Stimulated activated CD8-positive, alpha-beta memory T cell treated with anti-CD3 and anti-CD28 coated beads, Interleukin-12 subunit alpha, Interleukin-12 subunit beta, amount 100 ng/mL, for 24 hours (primary cell): ENCODE measurements at regions not wholly inside any gene's neighbourhood (a gene's known extent, or its start where the extent isn't known, plus 50 kb on each side); places are given as distances from the start of the nearest gene placed in this dataset.

ENCODE experiments used
- DNase-seq: peaks from one replicate; pipeline ENCODE4 v3.0.0-alpha.2; 2020; ENCODE audit errors: extremely low read depth

DNA sequence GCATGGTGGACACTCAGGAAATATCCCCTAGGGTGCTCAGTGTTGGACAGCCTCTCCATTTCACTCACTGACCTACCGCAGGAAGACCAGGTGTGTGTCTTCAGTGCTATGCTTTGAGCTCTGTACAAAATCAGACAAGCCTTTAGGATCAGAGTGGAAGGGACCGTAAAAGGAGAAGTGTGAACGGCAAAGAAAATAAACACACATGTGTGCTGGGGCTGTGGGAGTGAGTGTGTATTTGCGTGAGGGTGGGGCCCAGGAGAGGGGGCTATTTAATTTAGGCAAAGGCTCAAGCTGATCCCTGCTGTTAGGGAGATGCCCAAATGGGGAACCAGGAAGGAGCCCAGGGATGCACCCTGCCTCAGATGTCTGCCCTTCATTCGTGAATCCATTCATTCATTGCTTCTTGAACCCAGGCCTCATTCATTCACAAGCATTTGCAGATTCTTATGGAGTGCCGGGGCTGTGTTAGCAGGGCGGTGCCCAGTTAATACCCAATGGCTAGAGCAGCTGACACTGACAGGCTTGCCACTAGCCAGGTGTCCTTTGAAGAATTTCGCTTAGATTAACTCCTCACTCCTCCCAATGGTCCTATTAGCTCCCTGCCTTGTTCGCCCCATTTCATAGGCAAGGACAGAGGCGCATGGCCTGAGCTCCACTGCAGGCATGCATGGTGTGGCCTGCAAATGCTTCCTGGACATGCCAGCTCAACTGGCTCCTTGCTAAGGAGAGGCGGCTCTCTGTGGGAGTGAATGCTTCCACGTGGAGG is 296.7 kb upstream of the FOXF1 start:
- DNase-seq: no peak

DNA sequence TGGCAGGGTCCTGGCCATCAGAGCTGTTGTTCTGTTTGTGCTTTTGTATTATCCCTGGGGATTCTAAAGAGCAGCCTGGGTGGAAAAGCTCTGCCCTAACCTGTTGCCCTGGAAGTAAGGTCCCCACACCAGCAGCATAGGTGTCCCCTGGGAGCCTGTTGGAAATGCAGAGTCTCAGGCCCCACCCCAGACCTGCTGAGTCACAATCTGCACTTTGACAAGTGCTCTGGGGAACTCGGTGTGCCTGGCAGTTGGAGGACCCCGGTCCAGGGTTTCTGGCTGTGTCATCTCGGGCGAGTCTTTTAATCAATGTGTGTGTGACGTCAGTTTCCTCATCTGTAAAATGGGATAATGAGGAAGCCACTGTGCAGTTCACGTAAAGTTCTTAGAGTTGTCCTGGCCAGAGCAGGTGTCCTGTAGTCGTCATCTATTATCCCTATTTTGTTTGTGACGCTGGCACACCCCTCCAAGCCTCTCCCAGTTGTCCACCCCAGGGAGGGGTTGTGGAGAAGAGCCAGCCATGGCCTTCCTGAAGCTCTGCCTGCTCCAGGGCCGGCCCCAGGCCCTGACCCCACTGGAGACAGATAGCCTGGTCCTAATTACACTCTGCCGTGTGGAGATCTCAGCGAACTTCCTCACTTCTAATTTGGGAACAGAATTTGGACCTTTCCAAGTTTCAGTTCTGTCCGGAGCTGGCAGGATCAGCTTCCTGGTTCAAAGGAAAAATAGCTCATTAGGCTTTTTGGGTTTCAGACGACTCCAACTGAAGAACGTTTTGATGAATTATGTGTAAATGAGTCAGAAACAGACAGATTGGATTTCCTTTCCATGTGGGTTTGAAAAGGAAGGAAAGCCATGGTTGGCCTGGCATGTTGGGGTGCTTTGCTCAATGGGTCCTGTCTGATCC is 295.7 kb upstream of the FOXF1 start:
- no peak for DNase-seq

DNA sequence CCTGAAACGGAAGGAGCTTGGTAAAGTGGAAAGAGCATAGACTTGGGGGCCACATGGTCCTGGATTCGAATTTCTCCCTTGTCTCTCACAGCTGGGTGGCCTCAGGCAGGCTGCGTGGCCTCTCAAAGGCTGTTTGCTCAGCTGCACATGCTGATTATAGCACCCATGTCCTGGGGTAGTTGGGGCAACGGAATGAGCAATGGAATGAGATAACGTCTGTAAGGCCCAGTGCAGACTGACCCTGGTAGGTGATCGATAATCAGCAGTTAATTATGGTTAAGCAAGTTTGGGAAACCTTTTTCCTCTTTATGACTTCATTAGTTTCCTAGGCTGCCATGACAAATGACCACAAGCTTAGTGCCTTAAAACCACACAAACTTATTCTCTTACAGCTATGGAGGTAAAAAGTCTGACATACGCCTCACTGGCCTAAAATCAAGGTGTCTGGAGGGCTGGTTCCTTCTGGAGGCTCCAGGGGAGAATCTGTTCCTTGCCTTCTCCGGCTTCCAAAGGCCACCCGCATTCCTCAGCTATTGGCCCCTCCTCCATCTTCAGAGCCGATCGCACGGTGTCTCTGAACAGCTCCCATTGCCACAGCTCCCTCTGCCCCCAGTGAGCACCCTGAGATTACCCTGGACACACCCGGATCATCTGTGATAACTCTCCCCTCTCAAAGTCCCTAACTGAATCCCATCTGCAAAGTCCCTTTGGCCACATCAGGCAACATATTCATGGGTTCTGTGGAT is 294.9 kb upstream of the FOXF1 start:
- no peak for DNase-seq

DNA sequence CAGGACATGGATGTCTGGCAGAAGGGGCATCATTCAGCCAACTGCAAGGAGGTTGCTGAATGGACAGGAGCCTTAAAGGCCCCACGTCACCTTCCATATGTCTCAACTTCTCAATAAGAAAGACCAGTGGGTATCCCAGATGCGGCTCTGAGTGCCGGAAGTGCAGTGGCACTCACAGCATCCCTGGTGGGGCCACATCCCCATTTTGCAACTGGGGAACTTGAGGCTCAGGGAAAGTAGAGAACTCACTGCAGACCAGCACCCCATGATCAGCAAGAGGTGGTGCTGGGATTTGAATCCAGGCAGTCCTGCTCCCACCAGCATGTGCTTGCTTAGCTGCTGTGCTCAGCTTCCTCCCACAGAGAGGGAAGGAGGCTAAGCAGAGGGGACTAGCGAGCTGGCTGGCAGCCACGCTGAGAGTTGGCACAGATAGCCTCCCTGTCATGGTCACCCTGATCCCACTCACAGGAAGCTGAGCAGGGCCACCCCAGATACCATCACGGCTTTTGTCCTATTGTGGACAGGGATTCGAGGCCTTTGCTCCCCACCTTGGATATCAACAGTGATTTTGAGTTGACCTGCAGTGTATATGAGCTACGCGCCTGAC is 294.2 kb upstream of the FOXF1 start:
- no peak for DNase-seq

DNA sequence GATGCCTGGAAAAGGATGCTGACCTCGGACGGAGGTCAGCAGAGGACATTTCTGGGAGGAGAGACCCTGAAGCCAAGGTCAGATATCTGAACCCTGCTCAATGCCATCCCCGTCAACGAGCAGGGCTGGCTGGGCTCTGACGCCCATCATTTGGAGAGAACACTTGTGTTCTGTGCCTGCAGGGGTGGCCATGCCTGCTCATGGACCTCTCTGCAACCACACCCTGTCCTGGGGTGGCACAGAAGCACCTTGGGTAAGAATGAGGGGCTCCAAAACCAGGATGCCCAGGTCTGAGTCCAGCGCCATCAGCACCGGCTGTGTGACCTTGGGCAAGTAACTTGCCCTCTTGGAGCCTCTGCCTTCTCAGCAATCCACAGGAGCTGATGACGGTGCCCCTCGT is 293.7 kb upstream of the FOXF1 start:
- DNase-seq: no peak

DNA sequence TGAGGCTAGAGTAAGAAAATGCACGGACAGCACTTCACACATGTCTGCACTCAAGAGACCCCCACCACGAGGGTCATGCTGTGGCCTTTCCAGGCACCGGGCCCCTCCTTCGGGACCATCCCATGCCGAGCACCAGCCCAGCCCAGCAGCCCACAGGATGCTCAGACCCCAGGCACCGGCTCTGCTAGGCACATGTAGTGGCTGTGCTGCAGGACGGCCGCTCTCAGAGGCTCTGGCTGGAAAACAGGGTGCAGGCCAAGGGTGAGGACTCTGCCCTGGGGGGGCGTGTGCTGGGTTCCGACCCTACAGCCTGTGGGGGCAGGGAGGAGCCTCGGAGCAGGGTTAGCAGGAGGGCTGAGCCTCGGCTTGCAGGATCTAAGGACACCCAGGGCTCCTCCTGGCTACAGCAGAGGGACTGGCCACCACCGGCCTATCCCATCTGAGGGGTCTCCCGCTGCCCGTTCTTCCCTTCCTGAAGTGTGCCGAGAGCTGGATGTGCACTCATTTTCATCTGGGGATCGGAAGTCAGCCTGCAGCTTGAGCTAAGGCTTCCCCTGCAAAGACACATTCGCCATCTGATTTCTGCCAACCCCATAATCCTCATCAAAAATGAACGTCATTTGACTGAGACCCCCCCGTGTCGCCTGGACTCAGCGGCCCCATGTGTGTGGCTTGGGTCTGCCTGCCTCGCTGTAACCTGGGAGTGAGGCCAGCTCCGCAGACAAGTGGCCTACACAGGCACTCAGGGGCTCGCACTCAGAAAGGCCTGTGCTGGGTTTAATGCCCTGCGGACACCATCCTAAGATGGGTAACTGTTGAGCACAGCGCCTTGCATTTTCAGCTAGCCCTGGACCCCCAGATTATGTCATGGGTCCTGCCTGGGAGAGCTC is 293.1 kb upstream of the FOXF1 start:
- DNase-seq: no peak

DNA sequence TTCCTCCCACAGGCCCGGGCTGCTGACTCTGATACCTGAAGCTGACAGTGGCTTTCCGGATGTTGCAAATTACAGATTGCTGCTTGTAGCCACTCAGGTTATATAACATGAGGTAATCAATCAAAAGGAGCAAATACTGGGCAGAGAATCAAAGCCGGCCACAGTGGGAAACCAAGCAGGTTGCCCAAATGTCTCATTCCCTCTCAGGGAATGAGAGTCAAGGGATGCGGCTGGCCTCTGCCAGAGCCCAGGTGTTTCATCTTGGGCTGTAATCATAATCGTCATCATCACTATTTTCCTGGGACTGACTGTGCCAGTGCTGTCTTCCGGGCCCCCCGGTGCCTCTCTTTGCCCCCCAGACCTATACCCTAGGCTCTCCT is 292.4 kb upstream of the FOXF1 start:
- no peak for DNase-seq

DNA sequence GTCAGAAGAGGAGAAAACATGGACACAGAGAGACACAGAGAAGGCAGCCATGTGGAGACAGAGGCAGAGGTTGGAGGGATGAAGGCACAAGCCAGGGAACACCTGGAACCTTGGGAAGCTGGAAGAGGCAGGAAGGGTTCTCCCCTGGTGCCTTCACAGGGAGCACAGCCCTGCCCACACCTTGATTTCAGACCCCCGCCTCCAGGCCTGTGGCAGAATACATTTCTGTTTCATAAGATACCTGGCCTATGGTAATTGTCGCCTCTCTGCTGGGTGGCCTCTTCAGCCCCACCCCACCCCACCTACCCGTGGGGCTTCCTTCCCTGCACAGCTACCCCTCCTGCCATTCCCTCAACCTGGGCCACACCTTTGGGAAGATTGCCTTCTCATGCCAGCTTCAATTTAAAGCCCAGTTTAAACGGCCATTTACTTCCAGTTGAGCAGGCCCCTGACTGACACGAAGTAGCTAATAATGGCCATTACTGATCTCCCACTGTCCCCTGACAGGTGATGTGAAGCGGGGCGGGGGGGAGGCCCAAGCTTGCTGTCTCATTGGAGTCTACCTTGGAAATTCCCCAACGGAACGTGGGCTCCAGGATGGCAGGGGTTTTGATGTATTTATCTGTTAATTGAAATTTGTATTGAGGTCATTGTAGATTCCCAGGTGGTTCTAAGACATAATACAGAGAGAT is 291.7 kb upstream of the FOXF1 start:
- no peak for DNase-seq

DNA sequence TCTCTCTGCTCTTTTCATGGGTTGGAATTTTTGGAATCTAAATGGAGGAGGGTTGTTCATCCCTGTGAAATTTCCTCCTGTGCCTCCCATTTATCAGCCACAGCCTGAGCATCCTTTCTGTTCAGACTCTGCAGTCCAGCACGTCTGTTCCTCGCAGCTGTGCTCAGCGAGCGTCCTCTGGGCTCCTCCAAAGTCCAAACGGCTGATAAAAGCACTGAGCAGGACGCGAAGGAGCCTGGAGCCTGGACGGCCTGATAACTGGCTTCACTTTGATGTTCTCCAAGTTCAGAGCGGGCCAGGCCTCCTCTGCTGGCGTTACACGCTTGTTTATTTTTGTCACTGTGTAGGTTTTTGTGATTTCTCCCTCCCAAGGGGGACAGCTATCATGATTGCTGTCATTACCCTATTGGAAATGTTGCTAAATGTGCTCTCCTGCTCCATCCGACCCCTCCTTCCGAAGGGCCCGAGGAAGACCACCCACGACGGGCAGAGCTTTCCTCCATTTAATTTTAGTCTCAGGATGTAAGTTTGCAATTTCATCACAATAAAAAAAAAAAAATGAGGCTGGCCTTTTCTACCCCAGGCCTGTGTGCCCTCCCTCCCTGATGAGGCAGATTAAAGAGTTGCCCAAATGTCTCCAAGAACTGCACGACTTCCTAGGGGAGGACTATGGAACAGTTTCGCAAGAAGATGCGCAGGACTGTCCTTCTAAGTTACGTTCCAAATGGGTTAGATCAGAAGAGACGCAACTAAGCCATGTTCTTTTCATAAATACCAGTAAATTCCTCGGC is 290.5 kb upstream of the FOXF1 start:
- no peak for DNase-seq

DNA sequence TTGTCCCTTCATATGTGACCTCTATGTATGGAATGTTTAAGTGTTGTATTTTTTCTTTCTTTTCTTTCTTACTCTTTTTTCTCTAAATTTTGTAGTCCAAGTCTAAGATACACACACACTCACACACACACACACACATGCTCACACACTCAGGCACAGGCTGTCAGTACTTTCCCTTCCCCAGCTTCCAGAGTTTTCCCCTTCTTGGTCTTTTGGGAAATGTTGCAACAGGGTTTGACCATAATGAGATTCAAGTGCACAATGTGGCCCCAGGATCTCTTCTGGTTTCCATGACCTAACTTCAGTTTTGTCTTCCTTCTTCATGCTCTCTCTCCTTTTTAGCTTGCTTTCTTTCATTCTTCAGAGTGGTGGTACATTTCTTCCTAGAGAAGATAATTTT is 289.8 kb upstream of the FOXF1 start:
- DNase-seq: no peak

DNA sequence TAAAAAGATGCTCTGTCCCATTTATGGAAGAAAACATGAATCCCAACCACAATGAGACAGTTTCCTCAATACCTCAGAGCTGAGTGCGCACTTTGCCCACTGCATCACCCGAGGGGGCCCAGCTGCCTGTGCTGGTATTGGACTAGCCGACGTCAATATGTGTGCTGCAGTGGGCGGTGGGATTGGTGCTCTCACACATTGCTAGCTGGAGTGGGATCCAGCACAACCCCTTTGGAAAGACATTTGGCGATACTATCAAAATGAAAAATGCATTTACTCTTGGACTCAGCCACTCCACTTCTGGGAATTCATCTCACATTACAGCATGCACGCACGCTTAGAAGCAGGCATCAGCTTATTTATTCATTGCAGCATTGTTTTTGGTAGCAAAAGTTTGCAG is 289.2 kb upstream of the FOXF1 start:
- no peak for DNase-seq

DNA sequence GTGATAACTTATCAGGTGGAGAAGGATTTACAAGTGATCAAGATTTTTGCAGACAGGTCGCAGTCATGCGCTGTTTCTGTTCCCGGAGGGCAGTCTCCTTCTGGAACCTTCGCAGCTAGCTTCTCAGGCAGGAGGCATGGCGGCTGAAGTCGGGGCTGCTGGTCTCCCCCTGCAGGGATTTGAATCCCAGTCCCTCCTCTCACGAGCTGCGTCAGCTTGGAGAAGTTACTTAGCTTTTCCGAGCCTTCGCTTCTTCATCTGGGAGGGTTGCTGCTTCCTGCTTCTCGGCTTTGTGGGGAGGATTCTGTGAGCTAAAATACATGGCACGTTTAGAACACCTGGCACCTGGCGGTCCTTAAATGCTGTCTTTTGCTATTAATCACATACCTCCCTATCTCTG is 287.8 kb upstream of the FOXF1 start:
- DNase-seq: no peak

DNA sequence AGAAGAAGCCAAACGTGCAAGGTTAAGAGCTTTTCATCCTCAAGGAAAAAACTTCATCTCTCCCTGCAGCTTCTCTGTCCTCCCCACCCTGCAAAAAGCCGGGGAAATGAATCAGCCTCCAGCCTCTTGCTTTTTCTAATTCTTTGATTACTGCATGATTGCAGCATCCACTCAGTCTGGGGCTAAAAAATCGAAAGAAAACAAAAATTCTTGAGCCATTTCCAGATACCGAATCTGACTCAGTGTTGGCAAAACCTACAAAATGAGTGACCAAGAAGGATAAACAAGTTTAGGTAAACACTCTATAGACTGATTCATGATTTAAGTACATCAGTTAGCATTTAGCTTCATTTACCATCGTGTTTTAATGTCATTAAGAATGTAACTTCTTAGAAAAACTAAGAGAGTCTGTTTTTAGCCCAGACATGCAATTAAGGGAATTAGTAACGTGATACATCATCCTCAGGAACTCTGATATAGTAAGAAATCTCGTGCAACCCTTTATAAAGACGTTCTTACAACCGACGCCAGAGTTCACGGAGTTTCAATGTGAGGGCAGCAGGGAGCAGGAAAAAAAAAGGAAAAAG is 287.3 kb upstream of the FOXF1 start:
- no peak for DNase-seq

DNA sequence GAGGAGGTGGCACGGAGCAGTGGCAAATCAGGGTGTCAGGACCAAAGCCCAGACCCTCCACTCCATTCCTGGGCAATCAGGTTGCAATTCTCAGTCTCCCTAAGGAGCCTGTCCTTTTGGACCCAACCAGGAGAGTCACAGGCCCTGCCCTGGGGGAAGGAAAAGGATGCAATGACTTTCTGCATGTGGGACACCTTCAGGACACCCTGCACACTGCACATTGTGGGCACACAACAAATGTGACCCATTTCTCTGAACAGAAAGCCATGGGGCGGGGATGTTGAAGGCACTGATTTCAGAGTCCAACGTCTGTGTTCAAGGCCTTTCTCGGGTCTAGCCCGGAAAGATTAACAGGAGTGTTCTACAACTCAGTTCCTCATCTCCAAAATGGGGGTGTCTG is 286.2 kb upstream of the FOXF1 start:
- DNase-seq: no peak

DNA sequence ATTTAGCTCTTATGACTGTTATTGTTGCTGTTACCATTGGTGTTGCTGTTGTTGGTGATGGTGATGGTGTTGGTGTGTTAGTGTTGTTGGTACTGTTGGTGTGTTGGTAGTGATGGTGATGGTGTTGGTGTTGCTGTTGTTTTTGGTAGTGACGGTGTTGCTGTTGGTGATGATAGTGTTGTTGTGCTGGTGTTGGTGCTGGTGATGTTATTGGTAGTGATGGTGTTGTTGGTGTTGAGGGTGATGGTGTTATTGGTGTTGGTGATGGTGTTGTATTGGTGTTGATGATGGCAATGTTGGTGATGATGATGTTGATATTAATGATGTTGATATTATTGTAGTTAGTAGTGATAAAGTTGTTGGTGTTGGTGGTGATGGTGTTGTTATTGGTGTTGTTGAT is 285.7 kb upstream of the FOXF1 start:
- no peak for DNase-seq

DNA sequence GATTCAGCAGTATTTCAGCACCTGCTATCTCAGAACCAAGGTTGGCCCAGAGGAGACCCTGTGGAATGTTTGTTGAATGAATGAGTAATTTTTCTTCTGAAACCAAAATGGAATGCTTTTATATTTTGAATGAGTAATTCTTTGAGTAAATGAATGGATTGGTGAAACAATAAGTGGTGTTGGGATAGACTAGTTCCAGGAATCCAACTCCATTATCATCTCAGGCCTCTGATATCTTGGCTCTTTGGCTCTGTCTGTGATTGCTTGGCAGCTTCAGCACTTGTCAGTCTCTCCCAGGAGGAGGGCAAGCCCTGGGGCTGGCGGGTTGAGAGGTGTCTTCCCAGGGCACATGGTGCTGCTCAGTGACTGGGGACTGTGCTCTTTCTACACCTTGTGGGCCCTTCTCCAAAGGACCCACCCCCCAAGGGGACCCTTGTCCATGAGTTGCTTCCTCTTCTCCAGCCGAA is 284.4 kb upstream of the FOXF1 start:
- no peak for DNase-seq

DNA sequence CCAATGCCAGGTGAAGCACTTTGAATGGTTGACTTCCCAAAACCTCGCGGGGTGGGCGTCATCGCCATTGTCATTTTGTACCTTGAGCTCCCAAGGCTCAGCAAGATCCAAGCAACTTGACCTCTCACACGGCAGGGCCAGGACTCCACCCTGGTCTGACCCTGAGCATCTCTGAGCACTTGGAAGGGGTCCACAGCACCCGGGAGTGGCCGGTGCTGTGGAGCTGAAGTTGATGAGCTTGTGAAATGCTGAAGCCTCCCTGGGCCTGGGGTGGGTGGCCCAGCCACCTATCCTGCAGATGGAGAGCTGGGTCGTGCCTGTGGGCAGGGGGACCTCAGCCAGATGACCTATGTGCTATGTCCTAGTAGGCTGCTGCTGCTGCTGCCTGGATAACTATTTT is 283.3 kb upstream of the FOXF1 start:
- no peak for DNase-seq

DNA sequence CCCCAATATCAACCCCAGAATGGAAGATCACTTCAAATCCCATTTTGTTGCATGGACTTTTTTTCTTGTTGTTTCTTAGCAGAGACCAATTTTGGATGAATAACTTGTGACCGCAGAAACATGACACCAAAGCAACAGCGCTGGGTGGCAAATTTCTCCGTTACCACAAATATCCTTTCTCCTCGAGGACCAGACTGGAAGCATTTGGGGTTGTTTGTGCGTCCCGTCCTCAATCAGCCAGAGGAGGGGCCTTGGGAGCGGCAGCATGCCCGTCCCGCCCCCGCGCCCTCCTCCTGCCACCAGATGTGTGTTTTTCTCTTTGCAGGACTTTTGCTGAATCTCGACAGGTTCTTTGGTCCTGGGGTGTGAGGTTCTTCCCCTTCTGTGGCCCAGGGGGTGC is 282.5 kb upstream of the FOXF1 start:
- no peak for DNase-seq

DNA sequence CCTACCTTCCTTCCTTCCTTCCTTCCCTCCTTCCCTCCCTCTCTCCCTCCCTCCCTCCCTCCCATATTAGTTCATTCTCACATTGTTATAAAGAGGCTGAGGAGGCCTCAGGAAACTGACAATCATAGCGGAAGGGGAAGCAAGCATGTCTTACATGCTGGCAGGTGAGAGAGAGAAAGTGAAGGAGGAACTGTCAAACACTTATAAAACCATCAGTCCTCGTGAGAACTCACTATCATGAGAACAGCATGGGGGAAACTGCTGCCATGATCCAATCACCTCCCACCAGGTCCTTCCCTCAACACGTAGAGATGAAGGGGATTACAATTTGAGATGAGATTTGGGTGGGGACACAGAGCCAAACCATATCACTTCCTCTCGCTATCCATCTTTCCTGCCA is 281.6 kb upstream of the FOXF1 start:
- DNase-seq: no peak
